Prostate gland (tissue), 2 donors: ENCODE measurements at regions not wholly inside any gene's neighbourhood (a gene's known extent, or its start where the extent isn't known, plus 50 kb on each side); places are given as distances from the start of the nearest gene placed in this dataset.
A peak's percentile ranks its signal among the peaks of the same experiment; 100 is the strongest.

ENCODE experiments used
- DNase-seq: peaks from one replicate; pipeline ENCODE4 v3.0.0-alpha.2; 2019; ENCODE audit warnings: low spot score
- H3K27ac ChIP-seq, 2 donors: fragments of 200-600 bp; sonication (generic); 2 replicates each; pipeline ENCODE4 v1.5.1; 2017 to 2019
- H3K27me3 ChIP-seq: fragments of 200-600 bp; sonication (generic); replicated peaks from 2 replicates; pipeline ENCODE4 v1.5.1; 2019; ENCODE audit not compliant: insufficient read depth
- H3K36me3 ChIP-seq, 2 donors: fragments of 200-600 bp; sonication (generic); 1 replicate in 1 of 2; 2 replicates in 1 of 2; pipeline versions ENCODE4 v1.5.1 to v1.8.1; 2017 to 2019
- H3K4me1 ChIP-seq: fragments of 200-600 bp; sonication (generic); replicated peaks from 2 replicates; pipeline ENCODE4 v1.5.1; 2019
- H3K4me3 ChIP-seq, 2 donors: fragments of 200-600 bp; sonication (generic); 2 replicates each; pipeline ENCODE4 v1.5.1; 2017 to 2019
- H3K9me3 ChIP-seq: fragments of 200-600 bp; sonication (generic); 2 replicates; pipeline ENCODE4 v1.5.1; 2017
- POLR2A ChIP-seq: fragments of 450-650 bp; IDR thresholded peaks from one replicate; pipeline ENCODE4 v1.6.1; 2016; ENCODE audit warnings: antibody characterized with exemption, mild to moderate bottlenecking
- POLR2AphosphoS5 ChIP-seq: sonication (generic); formaldehyde crosslinking; IDR thresholded peaks from one replicate; pipeline ENCODE4 v1.6.1; 2017; ENCODE audit warnings: antibody characterized with exemption
- WGBS: methylation state at CpG from one replicate; pipeline ENCODE4 v1.1.5; 2018; 5-methylcytosine and 5-hydroxymethylcytosine counted together
- intact Hi-C: fragments of 100-400 bp; cut with DNase I; formaldehyde crosslinking; loops from one replicate; pipeline ENCODE4 v1.14.2; 2022
- TF ChIP-seq, protein P1 (sequence below), 4 experiments: fragments of 200-600 bp in 2 of 4; fragments of 450-650 bp in 2 of 4; sonication (generic) in 2 of 4; IDR thresholded peaks; 1 replicate in 3 of 4; 2 replicates in 1 of 4; pipeline ENCODE4 v1.5.1; 2016 to 2019; ENCODE audit warnings: antibody characterized with exemption in 4 of 4, mild to moderate bottlenecking in 2 of 4, moderate library complexity in 2 of 4

DNA sequence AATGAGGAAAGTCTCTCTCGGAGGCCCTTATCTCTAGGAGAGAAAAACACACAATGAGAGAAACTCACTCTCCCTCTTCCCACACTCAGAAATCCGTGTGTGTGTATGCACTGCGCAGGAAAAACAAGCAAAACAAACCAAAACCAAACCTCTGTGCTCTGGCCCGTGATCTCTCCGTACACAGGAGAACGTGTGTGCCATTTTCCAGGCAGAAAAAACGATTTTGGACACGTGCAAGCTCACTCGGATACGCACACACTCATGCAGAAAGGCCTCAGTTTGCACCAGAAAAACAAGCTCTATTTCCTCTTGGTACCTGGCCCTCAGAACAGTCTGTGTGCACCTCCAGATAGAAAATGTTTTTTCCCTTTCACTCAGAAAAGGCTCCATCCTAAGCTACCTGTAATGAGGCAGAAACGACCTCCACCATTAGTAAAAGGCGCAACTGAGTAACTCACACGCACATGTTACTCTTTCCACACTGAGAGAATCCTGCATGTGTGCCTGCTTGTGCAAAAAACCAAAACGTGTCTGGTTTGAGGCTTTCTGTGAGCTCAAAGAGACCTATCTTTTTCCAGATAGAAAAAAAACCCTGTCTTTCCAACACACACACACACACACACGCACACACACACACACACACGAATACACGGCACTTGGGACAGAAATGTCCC is 99.2 kb downstream of the EDN3 start:
- no peaks in the 10 kb centered on the region for H3K4me1 ChIP-seq
- TF ChIP-seq POLR2A: no peak
- H3K9me3 ChIP-seq: no peaks in the 10 kb centered on the region
- H3K27ac ChIP-seq: no peak overlapping the region
- H3K27me3 ChIP-seq: no peaks in the 10 kb centered on the region
- intact Hi-C loops: loop anchor here (10.0 kb wide), 1 partner anchor 175 kb away; no protein-coding TSS in a partner anchor
- H3K4me3 ChIP-seq: no peak overlapping the region
- 67% methylated on average over 17 of the region's 17 CpGs for WGBS
- DNase-seq: no peak
- H3K36me3 ChIP-seq: no peaks in the 10 kb centered on the region

- TF ChIP-seq POLR2A (no peak), POLR2AphosphoS5 (no peak)
- TF ChIP-seq, protein P1, sequence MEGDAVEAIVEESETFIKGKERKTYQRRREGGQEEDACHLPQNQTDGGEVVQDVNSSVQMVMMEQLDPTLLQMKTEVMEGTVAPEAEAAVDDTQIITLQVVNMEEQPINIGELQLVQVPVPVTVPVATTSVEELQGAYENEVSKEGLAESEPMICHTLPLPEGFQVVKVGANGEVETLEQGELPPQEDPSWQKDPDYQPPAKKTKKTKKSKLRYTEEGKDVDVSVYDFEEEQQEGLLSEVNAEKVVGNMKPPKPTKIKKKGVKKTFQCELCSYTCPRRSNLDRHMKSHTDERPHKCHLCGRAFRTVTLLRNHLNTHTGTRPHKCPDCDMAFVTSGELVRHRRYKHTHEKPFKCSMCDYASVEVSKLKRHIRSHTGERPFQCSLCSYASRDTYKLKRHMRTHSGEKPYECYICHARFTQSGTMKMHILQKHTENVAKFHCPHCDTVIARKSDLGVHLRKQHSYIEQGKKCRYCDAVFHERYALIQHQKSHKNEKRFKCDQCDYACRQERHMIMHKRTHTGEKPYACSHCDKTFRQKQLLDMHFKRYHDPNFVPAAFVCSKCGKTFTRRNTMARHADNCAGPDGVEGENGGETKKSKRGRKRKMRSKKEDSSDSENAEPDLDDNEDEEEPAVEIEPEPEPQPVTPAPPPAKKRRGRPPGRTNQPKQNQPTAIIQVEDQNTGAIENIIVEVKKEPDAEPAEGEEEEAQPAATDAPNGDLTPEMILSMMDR (IDR thresholded peaks at IDR 0.05): no peak
- Histone ChIP-seq H3K27ac (no peak overlapping the region), H3K36me3 (no peaks in the 10 kb centered on the region), H3K4me3 (no peak overlapping the region), H3K27me3 (no peaks in the 10 kb centered on the region), H3K9me3 (no peaks in the 10 kb centered on the region), H3K4me1 (no peaks in the 10 kb centered on the region)
- WGBS: 65% methylated on average over 9 of the region's 9 CpGs
- DNase-seq: no peak
- intact Hi-C loops: loop anchor here (10.0 kb wide), 1 partner anchor 176 kb away; no protein-coding TSS in a partner anchor
These were observed 100.3 kb downstream of the EDN3 start for GRCh38 chr20:59400708-59401107.

GRCh38 chr20:59402681-59403080 is 102.3 kb downstream of the EDN3 start:
- no peak overlapping the region for H3K4me3 ChIP-seq
- 22% methylated on average over 9 of the region's 9 CpGs for WGBS
- no peaks in the 10 kb centered on the region for H3K27me3 ChIP-seq
- H3K4me1 ChIP-seq: no peaks in the 10 kb centered on the region
- no peak overlapping the region for H3K27ac ChIP-seq
- H3K36me3 ChIP-seq: no peaks in the 10 kb centered on the region
- TF ChIP-seq POLR2AphosphoS5 (no peak), POLR2A (no peak)
- TF ChIP-seq, protein P1 (IDR thresholded peaks at IDR 0.05): peak in 1 of 4 experiments; percentile 8
- no peaks in the 10 kb centered on the region for H3K9me3 ChIP-seq
- intact Hi-C loops: loop anchor here (10.0 kb wide), 1 partner anchor 178 kb away; no protein-coding TSS in a partner anchor
- DNase-seq: no peak

DNA sequence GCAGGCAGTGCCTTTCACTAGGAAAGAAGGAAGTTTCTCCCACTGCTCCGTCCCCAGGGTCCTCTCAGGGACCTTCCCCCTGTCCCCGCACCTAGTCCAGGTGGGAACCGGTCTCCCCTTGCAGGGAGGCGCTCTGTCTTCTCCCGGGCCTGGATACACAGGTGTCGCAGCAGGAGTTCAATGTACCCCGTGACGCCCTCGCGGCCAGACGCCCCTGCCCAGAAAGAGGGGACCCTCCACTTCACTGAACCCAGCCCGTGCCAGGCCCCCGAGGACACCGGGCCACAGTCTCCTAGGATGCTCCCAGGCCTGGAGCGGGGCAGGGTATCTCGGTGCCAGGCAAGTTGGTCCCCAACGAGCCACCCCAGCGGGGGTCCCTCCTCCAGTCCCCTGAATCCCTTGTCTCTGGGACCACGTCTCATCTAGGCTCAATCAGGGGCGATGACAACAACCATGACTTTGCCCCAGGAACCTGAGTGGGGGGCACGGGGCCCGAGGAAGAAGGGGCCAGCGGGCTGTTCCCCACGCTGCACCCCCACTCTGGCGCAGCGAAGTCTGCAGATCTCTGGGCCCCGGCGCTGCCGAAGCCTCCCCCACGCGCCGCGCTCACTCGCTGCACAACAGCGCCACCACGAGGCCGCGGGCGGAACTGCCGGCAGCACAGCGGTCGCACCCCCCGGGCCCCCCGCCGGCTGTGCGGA is 103.0 kb downstream of the EDN3 start:
- Histone ChIP-seq H3K27me3 (no peaks in the 10 kb centered on the region), H3K9me3 (no peaks in the 10 kb centered on the region), H3K36me3 (no peaks in the 10 kb centered on the region), H3K27ac (no peak overlapping the region), H3K4me3 (peak overlapping the region in 1 of 2 donors; percentile 12), H3K4me1 (no peaks in the 10 kb centered on the region)
- WGBS: 17% methylated on average over 34 of the region's 46 CpGs
- intact Hi-C loops: loop anchor here (10.0 kb wide), 1 partner anchor 179 kb away; no protein-coding TSS in a partner anchor
- TF ChIP-seq POLR2AphosphoS5: no peak
- TF ChIP-seq, protein P1 (IDR thresholded peaks at IDR 0.05): peak; percentile 92 to 94 (median 94)
- DNase-seq: peak; percentile 15

DNA sequence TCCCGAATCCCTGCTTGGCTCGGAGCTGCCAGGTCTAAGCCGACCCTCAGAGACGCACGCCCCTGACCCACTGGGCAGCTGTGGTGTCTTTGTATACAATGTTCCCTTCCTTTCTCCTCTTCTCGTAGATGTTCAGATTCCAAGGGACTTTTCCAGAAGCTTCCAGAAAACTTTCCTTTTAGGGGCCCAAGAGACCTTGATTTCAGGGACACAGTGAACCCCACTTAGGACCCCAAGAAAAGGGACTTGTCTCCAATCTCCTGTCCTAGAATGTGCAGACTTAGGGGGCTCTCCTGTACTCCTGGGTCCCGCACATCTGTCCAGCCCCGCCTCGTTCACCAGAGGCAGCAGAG is 103.5 kb downstream of the EDN3 start:
- WGBS: 23% methylated on average over 9 of the region's 9 CpGs
- DNase-seq: no peak
- H3K4me3 ChIP-seq: peak overlapping the region in 1 of 2 donors; percentile 12
- H3K36me3 ChIP-seq: no peaks in the 10 kb centered on the region
- intact Hi-C loops: loop anchor here (10.0 kb wide), 1 partner anchor 179 kb away; no protein-coding TSS in a partner anchor
- no peaks in the 10 kb centered on the region for H3K27me3 ChIP-seq
- H3K27ac ChIP-seq: no peak overlapping the region
- no peaks in the 10 kb centered on the region for H3K9me3 ChIP-seq
- TF ChIP-seq, protein P1 (IDR thresholded peaks at IDR 0.05): no peak
- TF ChIP-seq POLR2A: no peak
- no peak for TF ChIP-seq POLR2AphosphoS5
- no peaks in the 10 kb centered on the region for H3K4me1 ChIP-seq
